H9 (cell line): ENCODE measurements at regions not wholly inside any gene's neighbourhood (a gene's known extent, or its start where the extent isn't known, plus 50 kb on each side); places are given as distances from the start of the nearest gene placed in this dataset.

ENCODE experiments used
- DNase-seq: peaks from one replicate; pipeline ENCODE4 v3.0.0-alpha.2; 2017
- H2AFZ ChIP-seq: one replicate; pipeline ENCODE4 v1.6.1; 2013; ENCODE audit warnings: mild to moderate bottlenecking, low read length, control low read depth, moderate library complexity
- H2AK5ac ChIP-seq: 2 replicates; pipeline ENCODE4 v1.6.1; 2013; ENCODE audit warnings: low read length, control low read depth, mixed read lengths; ENCODE audit not compliant: insufficient read length
- H2BK120ac ChIP-seq: one replicate; pipeline ENCODE4 v1.6.1; 2013; ENCODE audit warnings: low read depth, mild to moderate bottlenecking, low read length, control low read depth, inconsistent platforms; ENCODE audit not compliant: poor library complexity, severe bottlenecking
- H2BK12ac ChIP-seq: 2 replicates; pipeline ENCODE4 v1.6.1; 2013; ENCODE audit warnings: low read length, control low read depth, mixed read lengths, low read depth; ENCODE audit not compliant: insufficient read length
- H2BK15ac ChIP-seq: 2 replicates; pipeline ENCODE4 v1.6.1; 2013; ENCODE audit warnings: low read depth, low read length, control low read depth
- H2BK20ac ChIP-seq: one replicate; pipeline ENCODE4 v1.6.1; 2013; ENCODE audit warnings: low read depth, mild to moderate bottlenecking, low read length, control low read depth, inconsistent platforms; ENCODE audit not compliant: poor library complexity, severe bottlenecking
- H2BK5ac ChIP-seq: 2 replicates; pipeline ENCODE4 v1.6.1; 2013; ENCODE audit warnings: low read length, control low read depth, mixed read lengths; ENCODE audit not compliant: insufficient read length
- H3K14ac ChIP-seq: 2 replicates; pipeline ENCODE4 v1.6.1; 2013; ENCODE audit warnings: low read length, control low read depth; ENCODE audit not compliant: insufficient read depth
- H3K18ac ChIP-seq: 2 replicates; pipeline ENCODE4 v1.6.1; 2013; ENCODE audit warnings: low read depth, mild to moderate bottlenecking, mixed read lengths, low read length, control low read depth; ENCODE audit not compliant: insufficient read length
- H3K23ac ChIP-seq: 2 replicates; pipeline ENCODE4 v1.6.1; 2013; ENCODE audit warnings: low read length, control low read depth, mixed read lengths, low read depth; ENCODE audit not compliant: insufficient read length
- H3K23me2 ChIP-seq: 2 replicates; pipeline ENCODE4 v1.6.1; 2013; ENCODE audit warnings: low read depth, mild to moderate bottlenecking, mixed read lengths, low read length, control low read depth; ENCODE audit not compliant: insufficient read length, poor library complexity, severe bottlenecking
- H3K27ac ChIP-seq: 2 replicates; pipeline ENCODE4 v1.5.1; 2013; ENCODE audit warnings: low read length, control low read depth, mixed read lengths, low read depth; ENCODE audit not compliant: insufficient read length
- H3K27me3 ChIP-seq: 2 replicates; pipeline ENCODE4 v1.6.1; 2013; ENCODE audit warnings: low read length, control low read depth, inconsistent platforms; ENCODE audit not compliant: insufficient read depth
- H3K4ac ChIP-seq: 2 replicates; pipeline ENCODE4 v1.6.1; 2013; ENCODE audit warnings: low read depth, mild to moderate bottlenecking, control low read depth, inconsistent platforms, low read length, moderate library complexity
- H3K4me1 ChIP-seq: 2 replicates; pipeline ENCODE4 v1.6.1; 2013; ENCODE audit warnings: low read length, control low read depth, inconsistent platforms; ENCODE audit not compliant: insufficient read depth
- H3K4me2 ChIP-seq: 2 replicates; pipeline ENCODE4 v1.6.1; 2013; ENCODE audit warnings: low read length, control low read depth, mixed read lengths; ENCODE audit not compliant: insufficient read length, insufficient read depth
- H3K56ac ChIP-seq: 2 replicates; pipeline ENCODE4 v1.6.1; 2013; ENCODE audit warnings: low read depth, mild to moderate bottlenecking, mixed read lengths, low read length, control low read depth; ENCODE audit not compliant: insufficient read length
- H3K79me1 ChIP-seq: 2 replicates; pipeline ENCODE4 v1.6.1; 2013; ENCODE audit warnings: low read depth, mild to moderate bottlenecking, moderate library complexity, low read length, control low read depth, inconsistent platforms; ENCODE audit not compliant: insufficient read depth, poor library complexity, severe bottlenecking
- H3K79me2 ChIP-seq: 2 replicates; pipeline ENCODE4 v1.6.1; 2013; ENCODE audit warnings: low read length, control low read depth, inconsistent platforms; ENCODE audit not compliant: insufficient read depth
- H3K9ac ChIP-seq: 2 replicates; pipeline ENCODE4 v1.6.1; 2013; ENCODE audit warnings: low read length, control low read depth, mixed read lengths; ENCODE audit not compliant: insufficient read length; ENCODE audit errors: extremely low read depth
- H3K9me3 ChIP-seq: one replicate; pipeline ENCODE4 v1.6.1; 2013; ENCODE audit warnings: low read depth, low read length, inconsistent platforms; ENCODE audit not compliant: control insufficient read depth
- H3T11ph ChIP-seq: one replicate; pipeline ENCODE4 v1.6.1; 2013; ENCODE audit warnings: mild to moderate bottlenecking, low read length, control low read depth, inconsistent platforms
- H4K20me1 ChIP-seq: one replicate; pipeline ENCODE4 v1.6.1; 2013; ENCODE audit not compliant: control insufficient read depth, insufficient read length, insufficient read depth
- H4K5ac ChIP-seq: 2 replicates; pipeline ENCODE4 v1.6.1; 2013; ENCODE audit warnings: low read depth, mild to moderate bottlenecking, mixed read lengths, low read length, control low read depth; ENCODE audit not compliant: insufficient read length
- H4K8ac ChIP-seq: replicated peaks from 2 replicates; pipeline ENCODE4 v1.6.1; 2013; ENCODE audit warnings: low read length, control low read depth, mixed read lengths, low read depth; ENCODE audit not compliant: insufficient read length
- H4K91ac ChIP-seq: 2 replicates; pipeline ENCODE4 v1.6.1; 2013; ENCODE audit warnings: low read depth, mild to moderate bottlenecking, moderate library complexity, mixed read lengths, low read length, control low read depth; ENCODE audit not compliant: insufficient read length
- H3K27ac Mint-ChIP-seq, 3 experiments: 2 replicates in 2 of 3; 3 replicates in 1 of 3; pipeline ENCODE4 v1.8.0; 2020 to 2021; ENCODE audit warnings: mixed read lengths in 3 of 3, mild to moderate bottlenecking in 1 of 3, moderate library complexity in 1 of 3
- H3K27me3 Mint-ChIP-seq: 2 replicates; pipeline ENCODE4 v1.8.0; 2021; ENCODE audit warnings: low read depth, mild to moderate bottlenecking, moderate library complexity, mixed read lengths
- H3K36me3 Mint-ChIP-seq, 3 experiments: 2 replicates in 2 of 3; 3 replicates in 1 of 3; pipeline ENCODE4 v1.8.0; 2020 to 2021; ENCODE audit warnings: low read depth in 3 of 3, mixed read lengths in 3 of 3; ENCODE audit not compliant: insufficient read depth in 1 of 3
- H3K4me1 Mint-ChIP-seq, 2 experiments: 2 replicates each; pipeline ENCODE4 v1.8.0; 2020; ENCODE audit warnings: mixed read lengths in 2 of 2
- H3K4me3 Mint-ChIP-seq, 2 experiments: 2 replicates in 1 of 2; 3 replicates in 1 of 2; pipeline ENCODE4 v1.8.0; 2020 to 2021; ENCODE audit warnings: mild to moderate bottlenecking in 2 of 2, mixed read lengths in 2 of 2, moderate library complexity in 1 of 2
- H3K9me3 Mint-ChIP-seq, 2 experiments: 2 replicates in 1 of 2; 3 replicates in 1 of 2; pipeline ENCODE4 v1.8.0; 2020; ENCODE audit warnings: mild to moderate bottlenecking in 2 of 2, mixed read lengths in 2 of 2, moderate library complexity in 1 of 2
- WGBS: extraction: QIAGEN DNeasy Blood & Tissue Kit; methylation state at CpG from one replicate; pipeline ENCODE4 v1.1.7; 2013; ENCODE audit warnings: missing lambda C conversion rate, low lambda C conversion rate, mixed read lengths; ENCODE audit not compliant: insufficient read length; ENCODE audit errors: extremely low coverage; 5-methylcytosine and 5-hydroxymethylcytosine counted together
- TF ChIP-seq, protein P1 (sequence below): fragments of 200-600 bp; sonication (generic); conservative IDR thresholded peaks from 3 replicates; pipeline ENCODE4 v1.8.0; 2021; ENCODE audit warnings: antibody characterized with exemption, mild to moderate bottlenecking

DNA sequence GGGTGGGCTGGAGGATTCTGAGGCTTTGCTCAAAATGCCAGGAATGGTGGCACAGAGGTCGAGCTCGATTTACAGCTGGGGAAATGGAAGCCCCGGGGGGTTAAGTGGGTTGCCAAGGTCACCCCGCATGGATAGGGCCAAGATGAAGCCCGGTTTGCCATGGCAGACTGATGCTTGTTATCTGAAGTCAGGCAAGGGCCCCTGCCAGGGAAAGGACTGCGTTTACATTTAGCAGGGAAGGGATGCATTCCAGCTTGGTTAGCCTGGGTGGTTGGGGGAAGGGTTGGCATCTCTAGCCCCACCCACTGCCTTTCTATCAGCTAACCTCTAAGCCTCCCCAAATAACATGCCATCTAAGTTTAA is 79.0 kb downstream of the RPLP1 start:
- Histone ChIP-seq H2BK15ac (no peak overlapping the region), H3K18ac (no peak overlapping the region), H2BK120ac (no peak overlapping the region), H3K27me3 (no peaks in the 10 kb centered on the region), H2BK20ac (no peak overlapping the region), H3K4me1 (peaks cover 10% of the 10 kb centered on the region; the same call in 1 of the 2 replicates), H3K27ac (no peak overlapping the region), H3K9me3 (no peaks in the 10 kb centered on the region), H3K9ac (no peak overlapping the region), H3K4me2 (no peak overlapping the region), H3K4ac (no peak overlapping the region), H4K20me1 (no peaks in the 10 kb centered on the region), H4K91ac (no peak overlapping the region), H3T11ph (no peak overlapping the region), H2AK5ac (no peak overlapping the region), H2BK5ac (no peak overlapping the region), H4K5ac (no peak overlapping the region), H3K56ac (no peak overlapping the region), H4K8ac (no peak overlapping the region), H3K23ac (no peak overlapping the region), H2AFZ (no peak overlapping the region), H2BK12ac (no peak overlapping the region), H3K23me2 (no peaks in the 10 kb centered on the region), H3K14ac (no peak overlapping the region), H3K79me2 (no peaks in the 10 kb centered on the region), H3K79me1 (no peaks in the 10 kb centered on the region)
- DNase-seq: peak; percentile 43
- WGBS: no CpG with 5 or more reads among the region's 6 CpGs
- Mint-ChIP-seq H3K4me1 (peaks cover 21 to 57% of the 10 kb centered on the region in 2 experiments), H3K9me3 (no peaks in the 10 kb centered on the region; a peak in 1 of 5 replicates), H3K27me3 (no peaks in the 10 kb centered on the region), H3K4me3 (no peak overlapping the region), H3K27ac (no peak overlapping the region; a peak in 1 of 7 replicates), H3K36me3 (no peaks in the 10 kb centered on the region)
- TF ChIP-seq, protein P1, sequence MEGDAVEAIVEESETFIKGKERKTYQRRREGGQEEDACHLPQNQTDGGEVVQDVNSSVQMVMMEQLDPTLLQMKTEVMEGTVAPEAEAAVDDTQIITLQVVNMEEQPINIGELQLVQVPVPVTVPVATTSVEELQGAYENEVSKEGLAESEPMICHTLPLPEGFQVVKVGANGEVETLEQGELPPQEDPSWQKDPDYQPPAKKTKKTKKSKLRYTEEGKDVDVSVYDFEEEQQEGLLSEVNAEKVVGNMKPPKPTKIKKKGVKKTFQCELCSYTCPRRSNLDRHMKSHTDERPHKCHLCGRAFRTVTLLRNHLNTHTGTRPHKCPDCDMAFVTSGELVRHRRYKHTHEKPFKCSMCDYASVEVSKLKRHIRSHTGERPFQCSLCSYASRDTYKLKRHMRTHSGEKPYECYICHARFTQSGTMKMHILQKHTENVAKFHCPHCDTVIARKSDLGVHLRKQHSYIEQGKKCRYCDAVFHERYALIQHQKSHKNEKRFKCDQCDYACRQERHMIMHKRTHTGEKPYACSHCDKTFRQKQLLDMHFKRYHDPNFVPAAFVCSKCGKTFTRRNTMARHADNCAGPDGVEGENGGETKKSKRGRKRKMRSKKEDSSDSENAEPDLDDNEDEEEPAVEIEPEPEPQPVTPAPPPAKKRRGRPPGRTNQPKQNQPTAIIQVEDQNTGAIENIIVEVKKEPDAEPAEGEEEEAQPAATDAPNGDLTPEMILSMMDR: no peak
